Thymus (tissue), 11 donors: ENCODE measurements at regions not wholly inside any gene's neighbourhood (a gene's known extent, or its start where the extent isn't known, plus 50 kb on each side); places are given as distances from the start of the nearest gene placed in this dataset.
"Not testable (repeated sequence)": the region's sequence is repeated elsewhere in the genome, so short reads cannot be mapped to it uniquely, and the experiment has no call there.

Source experiments
- DNase-seq, 9 donors: peaks; one replicate each; pipeline ENCODE4 v3.0.0-alpha.2; 2013; ENCODE audit warnings: low spot score in 9 of 9, low read depth in 6 of 9, missing footprints in 1 of 9
- H3K27ac ChIP-seq, 2 donors: one replicate each; pipeline ENCODE4 v1.5.1; 2013; ENCODE audit warnings: control low read depth in 1 of 2, low read depth in 1 of 2, low read length in 1 of 2, mild to moderate bottlenecking in 1 of 2, moderate library complexity in 1 of 2
- H3K27me3 ChIP-seq, 2 donors: one replicate each; pipeline ENCODE4 v1.5.1; 2013; ENCODE audit warnings: low read length in 1 of 2; ENCODE audit not compliant: control insufficient read depth in 2 of 2, insufficient read depth in 1 of 2
- H3K36me3 ChIP-seq, 2 donors: one replicate each; pipeline ENCODE4 v1.5.1; 2013; ENCODE audit warnings: low read length in 1 of 2, mild to moderate bottlenecking in 1 of 2, moderate library complexity in 1 of 2; ENCODE audit not compliant: control insufficient read depth in 2 of 2, insufficient read depth in 2 of 2
- H3K4me1 ChIP-seq, 2 donors: one replicate each; pipeline ENCODE4 v1.5.1; 2013; ENCODE audit warnings: low read length in 2 of 2; ENCODE audit not compliant: control insufficient read depth in 2 of 2, insufficient read depth in 2 of 2
- H3K4me3 ChIP-seq, 2 donors: one replicate each; pipeline ENCODE4 v1.5.1; 2013; ENCODE audit warnings: low read length in 2 of 2, control low read depth in 1 of 2, mild to moderate bottlenecking in 1 of 2
- H3K9me3 ChIP-seq, 2 donors: one replicate each; pipeline ENCODE4 v1.5.1; 2013; ENCODE audit warnings: low read length in 1 of 2, mild to moderate bottlenecking in 1 of 2; ENCODE audit not compliant: control insufficient read depth in 2 of 2, insufficient read depth in 1 of 2
- WGBS: extraction: QIAGEN DNeasy Blood & Tissue Kit; methylation state at CpG from one replicate; pipeline ENCODE4 v1.1.7; 2013; 5-methylcytosine and 5-hydroxymethylcytosine counted together
- donor health status: healthy.

DNA sequence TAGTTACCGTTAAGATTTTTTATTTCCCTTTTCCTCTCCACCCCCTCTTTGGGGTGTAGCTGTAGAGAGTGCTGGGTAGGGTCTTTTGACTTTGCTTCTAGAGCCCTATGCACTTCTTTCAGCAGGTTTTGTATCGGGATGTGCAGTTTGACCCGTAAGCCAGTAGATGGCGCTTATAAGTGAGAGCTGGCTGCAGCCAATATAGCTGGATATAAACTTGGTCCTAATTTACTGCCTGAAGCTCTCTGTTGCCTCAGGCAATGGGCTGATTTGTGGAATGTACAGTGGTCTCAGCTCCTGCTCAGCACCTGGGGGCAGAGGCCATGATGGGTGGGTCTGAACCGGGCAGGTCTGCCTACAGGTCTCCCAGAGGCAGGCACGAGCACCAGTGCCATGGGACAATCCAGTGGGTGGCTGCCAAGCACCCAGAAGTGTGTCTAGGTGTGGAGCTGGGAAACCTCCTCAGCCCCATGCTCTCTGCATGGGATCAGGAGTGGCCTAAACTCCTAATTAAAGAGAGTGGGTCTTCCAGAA, 146.5 kb downstream of the SPANXN1 start:
- Histone ChIP-seq H3K27me3 (no peaks in the 10 kb centered on the region), H3K36me3 (no peaks in the 10 kb centered on the region), H3K27ac (no peak overlapping the region), H3K4me3 (no peak overlapping the region), H3K4me1 (no peaks in the 10 kb centered on the region), H3K9me3 (peaks cover 0 to 7% of the 10 kb centered on the region in 2 donors)
- no peak for DNase-seq
- WGBS = 39% methylated on average over 6 of the region's 6 CpGs

DNA sequence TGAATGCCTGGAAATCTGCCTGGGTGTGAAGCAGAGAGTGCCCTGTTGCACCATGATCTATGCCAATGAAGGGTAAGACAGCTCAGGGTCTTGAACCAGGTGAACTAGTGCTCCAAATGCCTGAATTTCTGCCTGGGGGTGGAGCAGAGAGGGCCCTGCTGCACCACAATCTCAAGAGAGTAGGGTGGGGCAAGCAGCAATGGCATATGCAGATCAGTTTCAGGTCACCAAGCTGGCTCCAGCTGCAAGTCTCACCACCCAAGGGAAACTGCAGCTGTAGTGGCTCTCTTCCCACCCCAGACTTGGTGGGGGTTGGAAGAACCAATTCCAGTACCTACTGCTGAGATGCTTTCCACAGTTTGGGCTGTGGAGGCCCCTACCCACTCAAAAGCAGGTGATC, 147.0 kb downstream of the SPANXN1 start:
- DNase-seq = no peak
- no peaks in the 10 kb centered on the region for H3K4me1 ChIP-seq
- H3K27me3 ChIP-seq = no peaks in the 10 kb centered on the region
- H3K36me3 ChIP-seq = no peaks in the 10 kb centered on the region
- no peak overlapping the region for H3K4me3 ChIP-seq
- peaks cover 0 to 7% of the 10 kb centered on the region in 2 donors for H3K9me3 ChIP-seq
- no peak overlapping the region for H3K27ac ChIP-seq

DNA sequence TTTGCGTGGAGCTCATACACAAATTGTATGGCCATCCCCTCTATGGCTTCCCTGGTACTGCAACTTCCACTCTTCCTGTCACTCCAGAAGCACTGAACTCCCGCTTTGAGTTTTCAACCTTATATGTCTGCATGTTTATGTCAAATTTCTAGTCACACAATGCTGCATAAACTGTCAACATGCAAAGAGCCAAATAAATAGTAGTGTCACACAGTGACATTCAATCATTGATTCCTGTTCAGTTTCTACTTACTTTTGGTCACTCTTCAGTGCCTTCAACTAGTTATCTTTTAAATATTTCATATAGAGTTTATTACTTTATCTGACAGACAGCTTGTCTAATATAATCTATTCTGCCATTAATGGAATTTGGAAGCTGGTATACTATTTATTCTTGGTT, 149.3 kb downstream of the SPANXN1 start:
- H3K9me3 ChIP-seq = peaks cover 0 to 7% of the 10 kb centered on the region in 2 donors
- no peak overlapping the region for H3K4me3 ChIP-seq
- H3K27me3 ChIP-seq = no peaks in the 10 kb centered on the region
- DNase-seq = no peak
- no peaks in the 10 kb centered on the region for H3K36me3 ChIP-seq
- WGBS = 93% methylated on average over 2 of the region's 2 CpGs
- H3K4me1 ChIP-seq = no peaks in the 10 kb centered on the region
- no peak overlapping the region for H3K27ac ChIP-seq

DNA sequence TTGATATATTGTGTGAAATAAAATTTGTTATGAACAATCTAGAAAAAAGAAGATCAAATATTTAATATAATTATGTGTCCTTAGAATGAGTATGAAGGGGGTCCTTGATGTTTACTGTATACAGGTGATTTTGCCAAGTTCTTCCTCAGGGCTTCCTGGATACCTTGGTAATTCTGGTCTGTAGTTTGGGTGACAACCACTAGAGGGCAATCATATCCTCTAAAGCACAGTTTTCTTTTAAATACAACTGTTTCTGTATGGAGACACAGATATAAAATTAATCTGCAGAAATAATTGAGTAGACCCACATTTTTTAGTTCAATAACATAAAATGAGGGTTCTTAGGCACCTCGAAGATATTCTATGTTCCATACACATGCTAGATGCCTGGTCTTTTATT, 157.7 kb downstream of the SPANXN1 start:
- Histone ChIP-seq H3K4me3 (no peak overlapping the region), H3K27ac (no peak overlapping the region), H3K27me3 (no peaks in the 10 kb centered on the region), H3K9me3 (no peaks in the 10 kb centered on the region), H3K4me1 (no peaks in the 10 kb centered on the region), H3K36me3 (no peaks in the 10 kb centered on the region)
- DNase-seq = peak in 4 of 9 donors; percentile 0 to 39 (median 8)
- WGBS = 0% methylated on average over 1 of the region's 1 CpG

DNA sequence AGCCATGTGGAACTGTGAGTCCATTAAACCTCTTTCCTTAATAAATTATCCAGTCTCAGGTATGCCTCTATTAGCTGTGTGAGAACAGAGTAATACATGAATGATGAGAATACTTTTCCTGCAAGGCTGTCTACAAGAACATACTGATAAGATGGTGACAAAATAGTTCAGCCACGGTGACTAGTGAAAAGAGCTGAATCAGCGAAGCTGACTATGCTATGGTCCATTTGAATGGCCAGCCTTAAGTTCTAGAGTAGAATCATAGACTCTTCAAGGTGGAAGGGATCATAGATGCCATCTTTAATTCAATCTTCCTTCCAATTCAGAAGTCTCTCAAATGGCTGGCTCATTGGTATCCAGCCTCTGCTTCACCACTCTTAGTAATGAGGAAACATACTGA, 163.3 kb downstream of the SPANXN1 start:
- no peak for DNase-seq
- Histone ChIP-seq H3K27ac (no peak overlapping the region), H3K4me1 (no peaks in the 10 kb centered on the region), H3K36me3 (no peaks in the 10 kb centered on the region), H3K27me3 (no peaks in the 10 kb centered on the region), H3K9me3 (no peaks in the 10 kb centered on the region), H3K4me3 (no peak overlapping the region)
- 87% methylated on average over 2 of the region's 2 CpGs for WGBS

DNA sequence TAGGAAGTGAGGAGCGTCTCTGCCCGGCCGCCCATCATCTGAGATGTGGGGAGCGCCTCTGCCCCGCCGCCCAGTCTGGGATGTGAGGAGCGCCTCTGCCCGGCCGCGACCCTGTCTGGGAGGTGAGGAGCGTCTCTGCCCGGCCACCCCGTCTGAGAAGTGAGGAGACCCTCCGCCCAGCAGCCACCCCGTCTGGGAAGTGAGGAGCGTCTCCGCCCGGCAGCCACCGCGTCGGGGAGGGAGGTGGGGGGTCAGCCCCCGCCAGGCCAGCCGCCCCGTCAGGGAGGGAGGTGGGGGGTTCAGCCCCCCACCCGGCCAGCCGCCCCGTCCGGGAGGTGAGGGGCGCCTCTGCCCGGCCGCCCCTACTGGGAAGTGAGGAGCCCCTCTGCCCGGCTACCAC, 188.9 kb downstream of the SPANXN1 start:
- not testable (repeated sequence) for H3K27me3 ChIP-seq, DNase-seq
- 95% methylated on average over 27 of the region's 32 CpGs for WGBS

DNA sequence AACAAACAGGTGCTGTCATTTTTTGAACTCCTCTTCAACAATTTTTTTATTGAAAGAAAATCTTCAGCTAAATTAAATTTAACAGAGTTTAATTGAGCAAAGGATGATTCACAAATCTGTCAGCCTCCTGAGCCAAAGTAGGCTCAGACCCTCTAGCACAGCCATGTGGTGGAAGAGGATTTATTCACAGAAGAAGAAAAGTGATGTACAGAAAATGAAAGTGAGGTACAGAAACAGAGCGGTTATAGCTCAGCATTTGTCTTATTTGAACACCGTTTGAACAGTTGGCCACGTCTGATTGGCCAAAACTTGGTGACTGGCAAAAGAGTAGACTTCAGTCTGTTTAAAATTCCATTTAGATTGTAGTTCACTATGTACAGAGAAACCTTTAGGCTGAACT, 217.3 kb downstream of the SPANXN1 start:
- Histone ChIP-seq H3K27ac (no peak overlapping the region), H3K36me3 (no peaks in the 10 kb centered on the region), H3K4me1 (no peaks in the 10 kb centered on the region), H3K9me3 (peaks cover 0 to 4% of the 10 kb centered on the region in 2 donors), H3K4me3 (no peak overlapping the region), H3K27me3 (no peaks in the 10 kb centered on the region)
- no peak for DNase-seq
- WGBS = 89% methylated on average over 3 of the region's 3 CpGs

More for the DNA sequence above, 188.9 kb downstream of the SPANXN1 start:
- not testable (repeated sequence) for H3K4me1 ChIP-seq, H3K4me3 ChIP-seq, H3K36me3 ChIP-seq, H3K27ac ChIP-seq, H3K9me3 ChIP-seq

DNA sequence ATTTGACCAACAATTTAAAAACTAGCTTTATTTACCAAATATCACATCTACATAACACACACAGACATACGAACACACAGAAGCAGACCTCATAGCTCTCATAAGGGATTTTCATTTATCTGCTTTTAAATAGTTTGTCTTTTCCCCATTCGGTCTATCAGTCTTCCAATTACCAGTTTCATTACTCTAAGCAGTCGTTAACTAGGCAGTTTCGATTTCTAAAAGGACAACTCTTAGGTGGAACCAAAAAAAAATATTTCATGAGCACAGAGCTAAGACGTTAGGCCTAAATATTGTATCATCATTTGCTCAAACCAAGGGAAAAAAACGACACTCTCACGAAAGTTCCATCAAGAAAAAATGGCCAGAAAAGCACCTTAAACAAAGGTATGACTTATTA, 228.4 kb downstream of the SPANXN1 start:
- Histone ChIP-seq H3K4me1 (no peaks in the 10 kb centered on the region), H3K4me3 (no peak overlapping the region), H3K9me3 (no peaks in the 10 kb centered on the region), H3K27ac (no peak overlapping the region), H3K36me3 (no peaks in the 10 kb centered on the region), H3K27me3 (no peaks in the 10 kb centered on the region)
- WGBS = 90% methylated on average over 7 of the region's 7 CpGs
- no peak for DNase-seq

DNA sequence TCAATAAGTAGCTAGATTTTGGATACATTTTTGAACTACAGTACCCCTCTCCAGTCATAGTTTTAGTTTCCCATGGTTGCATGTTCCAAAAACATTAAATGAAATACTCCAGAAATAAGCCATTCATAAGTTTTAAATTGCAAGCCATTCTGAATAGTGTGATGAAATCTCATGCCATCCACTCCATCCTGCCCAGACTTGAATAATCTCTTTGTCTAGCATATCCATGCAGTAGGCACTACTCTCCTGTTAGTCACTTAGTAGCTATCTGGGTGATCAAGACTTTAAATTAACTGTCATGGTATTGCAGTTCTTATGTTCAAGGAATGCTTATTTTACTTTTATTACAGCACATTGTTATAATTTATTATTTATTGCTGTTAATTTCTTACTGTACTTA, 237.4 kb downstream of the SPANXN1 start:
- DNase-seq = no peak
- H3K4me1 ChIP-seq = no peaks in the 10 kb centered on the region
- no peak overlapping the region for H3K4me3 ChIP-seq
- H3K27ac ChIP-seq = no peak overlapping the region
- no peaks in the 10 kb centered on the region for H3K27me3 ChIP-seq
- no peaks in the 10 kb centered on the region for H3K36me3 ChIP-seq
- no peaks in the 10 kb centered on the region for H3K9me3 ChIP-seq

DNA sequence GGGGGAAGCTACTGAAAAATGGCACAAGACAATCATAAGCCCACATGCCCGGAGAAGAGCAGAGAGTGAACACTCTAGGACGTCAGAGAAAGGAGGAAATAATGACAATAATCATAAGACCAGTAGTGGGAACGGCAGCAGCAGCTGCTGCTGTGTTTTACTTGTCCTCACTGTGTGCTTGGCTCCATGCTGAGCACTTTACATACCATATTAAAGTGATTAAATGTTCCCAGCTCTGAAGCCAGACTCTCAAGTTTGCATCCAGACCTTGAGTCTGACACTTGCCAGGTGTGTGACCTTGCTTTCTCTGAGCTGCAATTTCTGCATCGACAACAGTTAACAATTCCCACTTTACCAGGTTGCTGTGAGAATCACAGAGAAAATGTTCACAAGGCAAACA, 255.4 kb downstream of the SPANXN1 start:
- no peak overlapping the region for H3K27ac ChIP-seq
- WGBS = 76% methylated on average over 4 of the region's 4 CpGs
- no peaks in the 10 kb centered on the region for H3K9me3 ChIP-seq
- H3K4me1 ChIP-seq = no peaks in the 10 kb centered on the region
- DNase-seq = no peak
- no peak overlapping the region for H3K4me3 ChIP-seq
- no peaks in the 10 kb centered on the region for H3K36me3 ChIP-seq
- no peaks in the 10 kb centered on the region for H3K27me3 ChIP-seq
